ENCODE measurements at regions not wholly inside any gene's neighbourhood (a gene's known extent, or its start where the extent isn't known, plus 50 kb on each side); places are given as distances from the start of the nearest gene placed in this dataset.

- TF ChIP-seq, protein P1, sequence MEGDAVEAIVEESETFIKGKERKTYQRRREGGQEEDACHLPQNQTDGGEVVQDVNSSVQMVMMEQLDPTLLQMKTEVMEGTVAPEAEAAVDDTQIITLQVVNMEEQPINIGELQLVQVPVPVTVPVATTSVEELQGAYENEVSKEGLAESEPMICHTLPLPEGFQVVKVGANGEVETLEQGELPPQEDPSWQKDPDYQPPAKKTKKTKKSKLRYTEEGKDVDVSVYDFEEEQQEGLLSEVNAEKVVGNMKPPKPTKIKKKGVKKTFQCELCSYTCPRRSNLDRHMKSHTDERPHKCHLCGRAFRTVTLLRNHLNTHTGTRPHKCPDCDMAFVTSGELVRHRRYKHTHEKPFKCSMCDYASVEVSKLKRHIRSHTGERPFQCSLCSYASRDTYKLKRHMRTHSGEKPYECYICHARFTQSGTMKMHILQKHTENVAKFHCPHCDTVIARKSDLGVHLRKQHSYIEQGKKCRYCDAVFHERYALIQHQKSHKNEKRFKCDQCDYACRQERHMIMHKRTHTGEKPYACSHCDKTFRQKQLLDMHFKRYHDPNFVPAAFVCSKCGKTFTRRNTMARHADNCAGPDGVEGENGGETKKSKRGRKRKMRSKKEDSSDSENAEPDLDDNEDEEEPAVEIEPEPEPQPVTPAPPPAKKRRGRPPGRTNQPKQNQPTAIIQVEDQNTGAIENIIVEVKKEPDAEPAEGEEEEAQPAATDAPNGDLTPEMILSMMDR (IDR thresholded peaks at IDR 0.05; ENCODE audit: low read length) = peak; percentile 94
- TF ChIP-seq EZH2 (optimal IDR thresholded peaks at IDR 0.05; ENCODE audit: low read depth, low read length) = no peak
These were observed 95.9 kb upstream of the CALM2 start for GRCh38 chr2:47272031-47272864.
